ENCODE measurements at regions not wholly inside any gene's neighbourhood (a gene's known extent, or its start where the extent isn't known, plus 50 kb on each side); places are given as distances from the start of the nearest gene placed in this dataset.

GRCh38 chr9:38294220-38294960 lies 98.1 kb upstream of the ALDH1B1 start:
- no peaks in the 10 kb centered on the region for H3K4me1 ChIP-seq (ENCODE audit: control insufficient read depth in 2 of 2, insufficient read depth in 2 of 2, low read length in 2 of 2)
- H3K27me3 ChIP-seq (ENCODE audit: control insufficient read depth in 2 of 2, insufficient read depth in 1 of 2, low read length in 1 of 2): peaks cover 0 to 2% of the 10 kb centered on the region in 2 donors
- H3K9me3 ChIP-seq (ENCODE audit: control insufficient read depth in 2 of 2, insufficient read depth in 1 of 2, low read length in 1 of 2): no peaks in the 10 kb centered on the region
- no peak overlapping the region for H3K4me3 ChIP-seq (ENCODE audit: low read length in 2 of 2)
- no peak overlapping the region for H3K27ac ChIP-seq (ENCODE audit: low read depth in 1 of 2, low read length in 1 of 2)
- WGBS: 88% methylated on average over 8 of the region's 8 CpGs
- H3K36me3 ChIP-seq (ENCODE audit: control insufficient read depth in 2 of 2, insufficient read depth in 2 of 2, low read length in 1 of 2): no peaks in the 10 kb centered on the region
- no peak for DNase-seq (ENCODE audit: low read depth in 6 of 9, low spot score in 9 of 9)

- no peak overlapping the region for H3K4me3 ChIP-seq (ENCODE audit: low read length in 2 of 2)
- DNase-seq (ENCODE audit: low read depth in 6 of 9, low spot score in 9 of 9): no peak
- 96% methylated on average over 4 of the region's 4 CpGs for whole genome bisulfite sequencing
- H3K4me1 ChIP-seq (ENCODE audit: control insufficient read depth in 2 of 2, insufficient read depth in 2 of 2, low read length in 2 of 2): no peaks in the 10 kb centered on the region
- H3K27me3 ChIP-seq (ENCODE audit: control insufficient read depth in 2 of 2, insufficient read depth in 1 of 2, low read length in 1 of 2): no peaks in the 10 kb centered on the region
- peaks cover 0 to 3% of the 10 kb centered on the region in 2 donors for H3K9me3 ChIP-seq (ENCODE audit: control insufficient read depth in 2 of 2, insufficient read depth in 1 of 2, low read length in 1 of 2)
- H3K27ac ChIP-seq (ENCODE audit: low read depth in 1 of 2, low read length in 1 of 2): no peak overlapping the region
- no peaks in the 10 kb centered on the region for H3K36me3 ChIP-seq (ENCODE audit: control insufficient read depth in 2 of 2, insufficient read depth in 2 of 2, low read length in 1 of 2)
Observed at GRCh38 chr9:38293022-38293421, 99.5 kb upstream of the ALDH1B1 start.

GRCh38 chr9:38292480-38292879 lies 100.0 kb upstream of the ALDH1B1 start:
- no peaks in the 10 kb centered on the region for H3K27me3 ChIP-seq (ENCODE audit: control insufficient read depth in 2 of 2, insufficient read depth in 1 of 2, low read length in 1 of 2)
- H3K27ac ChIP-seq (ENCODE audit: low read depth in 1 of 2, low read length in 1 of 2): no peak overlapping the region
- H3K4me3 ChIP-seq (ENCODE audit: low read length in 2 of 2): no peak overlapping the region
- no peak for DNase-seq (ENCODE audit: low read depth in 6 of 9, low spot score in 9 of 9)
- H3K36me3 ChIP-seq (ENCODE audit: control insufficient read depth in 2 of 2, insufficient read depth in 2 of 2, low read length in 1 of 2): no peaks in the 10 kb centered on the region
- H3K4me1 ChIP-seq (ENCODE audit: control insufficient read depth in 2 of 2, insufficient read depth in 2 of 2, low read length in 2 of 2): no peaks in the 10 kb centered on the region
- WGBS: 95% methylated on average over 5 of the region's 5 CpGs
- peaks cover 0 to 3% of the 10 kb centered on the region in 2 donors for H3K9me3 ChIP-seq (ENCODE audit: control insufficient read depth in 2 of 2, insufficient read depth in 1 of 2, low read length in 1 of 2)

DNA sequence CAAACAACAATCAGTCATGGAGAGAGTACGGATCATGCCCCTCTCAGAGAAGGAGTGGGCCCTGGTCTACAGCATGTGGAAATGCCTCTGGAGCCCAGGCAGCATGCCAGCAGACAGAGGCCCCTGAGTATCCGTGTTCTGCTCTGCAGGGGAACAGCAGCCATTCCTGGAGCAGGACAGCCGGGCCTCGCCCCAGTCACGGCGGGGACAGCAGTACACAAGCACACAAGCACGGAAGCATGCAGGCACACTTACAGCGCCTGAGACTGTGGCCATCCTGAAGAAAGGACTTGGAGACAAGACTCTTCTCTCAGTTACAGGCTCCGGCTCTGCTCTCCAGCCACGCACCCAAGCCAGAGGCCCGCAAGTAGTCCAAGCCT lies 102.6 kb upstream of the ALDH1B1 start:
- H3K4me1 ChIP-seq (ENCODE audit: control insufficient read depth in 2 of 2, insufficient read depth in 2 of 2, low read length in 2 of 2): no peaks in the 10 kb centered on the region
- no peak overlapping the region for H3K27ac ChIP-seq (ENCODE audit: low read depth in 1 of 2, low read length in 1 of 2)
- H3K27me3 ChIP-seq (ENCODE audit: control insufficient read depth in 2 of 2, insufficient read depth in 1 of 2, low read length in 1 of 2): no peaks in the 10 kb centered on the region
- H3K9me3 ChIP-seq (ENCODE audit: control insufficient read depth in 2 of 2, insufficient read depth in 1 of 2, low read length in 1 of 2): peaks cover 0 to 3% of the 10 kb centered on the region in 2 donors
- H3K36me3 ChIP-seq (ENCODE audit: control insufficient read depth in 2 of 2, insufficient read depth in 2 of 2, low read length in 1 of 2): no peaks in the 10 kb centered on the region
- DNase-seq (ENCODE audit: low read depth in 6 of 9, low spot score in 9 of 9): no peak
- no peak overlapping the region for H3K4me3 ChIP-seq (ENCODE audit: low read length in 2 of 2)
- WGBS: 91% methylated on average over 11 of the region's 11 CpGs

GRCh38 chr9:38289236-38289865 lies 103.2 kb upstream of the ALDH1B1 start:
- 92% methylated on average over 4 of the region's 4 CpGs for WGBS
- DNase-seq (ENCODE audit: low read depth in 6 of 9, low spot score in 9 of 9): no peak
- no peak overlapping the region for H3K27ac ChIP-seq (ENCODE audit: low read depth in 1 of 2, low read length in 1 of 2)
- no peaks in the 10 kb centered on the region for H3K27me3 ChIP-seq (ENCODE audit: control insufficient read depth in 2 of 2, insufficient read depth in 1 of 2, low read length in 1 of 2)
- H3K9me3 ChIP-seq (ENCODE audit: control insufficient read depth in 2 of 2, insufficient read depth in 1 of 2, low read length in 1 of 2): peaks cover 0 to 3% of the 10 kb centered on the region in 2 donors
- no peaks in the 10 kb centered on the region for H3K4me1 ChIP-seq (ENCODE audit: control insufficient read depth in 2 of 2, insufficient read depth in 2 of 2, low read length in 2 of 2)
- no peak overlapping the region for H3K4me3 ChIP-seq (ENCODE audit: low read length in 2 of 2)
- no peaks in the 10 kb centered on the region for H3K36me3 ChIP-seq (ENCODE audit: control insufficient read depth in 2 of 2, insufficient read depth in 2 of 2, low read length in 1 of 2)

- no peaks in the 10 kb centered on the region for H3K36me3 ChIP-seq (ENCODE audit: control insufficient read depth in 2 of 2, insufficient read depth in 2 of 2, low read length in 1 of 2)
- H3K27ac ChIP-seq (ENCODE audit: low read depth in 1 of 2, low read length in 1 of 2): no peak overlapping the region
- 99% methylated on average over 2 of the region's 2 CpGs for WGBS
- no peak overlapping the region for H3K4me3 ChIP-seq (ENCODE audit: low read length in 2 of 2)
- H3K27me3 ChIP-seq (ENCODE audit: control insufficient read depth in 2 of 2, insufficient read depth in 1 of 2, low read length in 1 of 2): no peaks in the 10 kb centered on the region
- H3K4me1 ChIP-seq (ENCODE audit: control insufficient read depth in 2 of 2, insufficient read depth in 2 of 2, low read length in 2 of 2): peaks cover 0 to 5% of the 10 kb centered on the region in 2 donors
- H3K9me3 ChIP-seq (ENCODE audit: control insufficient read depth in 2 of 2, insufficient read depth in 1 of 2, low read length in 1 of 2): peaks cover 0 to 3% of the 10 kb centered on the region in 2 donors
- DNase-seq (ENCODE audit: low read depth in 6 of 9, low spot score in 9 of 9): no peak
Observed at GRCh38 chr9:38288502-38288901, 104.0 kb upstream of the ALDH1B1 start.

DNA sequence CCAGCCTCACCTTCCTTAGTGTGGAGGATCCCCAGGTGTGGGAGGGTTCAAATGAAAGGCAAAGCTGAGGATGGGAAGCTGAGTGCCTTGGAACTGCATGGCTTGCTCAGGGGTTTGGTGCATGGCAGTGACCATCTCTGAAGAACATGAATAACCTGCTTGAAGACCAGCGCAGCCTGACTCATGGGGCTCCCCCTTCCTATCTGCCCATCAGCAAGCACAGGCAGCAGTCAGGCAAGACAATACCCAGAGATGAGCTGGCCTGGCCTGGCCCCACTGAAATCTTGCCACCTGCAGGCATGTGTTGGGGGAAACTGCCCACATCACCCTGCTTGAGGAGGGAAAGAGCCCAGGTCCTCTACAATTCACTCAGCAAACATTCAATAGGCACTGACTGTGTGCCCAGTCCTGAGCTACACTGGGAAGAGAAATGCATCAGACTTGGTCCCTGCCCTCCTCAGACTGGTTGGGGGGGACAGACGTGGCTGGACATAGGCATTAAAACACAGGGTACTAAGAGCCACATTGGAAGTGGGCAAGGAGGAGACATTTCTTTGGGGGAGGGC lies 105.0 kb upstream of the ALDH1B1 start:
- peaks cover 0 to 3% of the 10 kb centered on the region in 2 donors for H3K9me3 ChIP-seq (ENCODE audit: control insufficient read depth in 2 of 2, insufficient read depth in 1 of 2, low read length in 1 of 2)
- 96% methylated on average over 2 of the region's 2 CpGs for WGBS
- peaks cover 0 to 5% of the 10 kb centered on the region in 2 donors for H3K4me1 ChIP-seq (ENCODE audit: control insufficient read depth in 2 of 2, insufficient read depth in 2 of 2, low read length in 2 of 2)
- DNase-seq (ENCODE audit: low read depth in 6 of 9, low spot score in 9 of 9): no peak
- no peak overlapping the region for H3K4me3 ChIP-seq (ENCODE audit: low read length in 2 of 2)
- H3K27me3 ChIP-seq (ENCODE audit: control insufficient read depth in 2 of 2, insufficient read depth in 1 of 2, low read length in 1 of 2): no peaks in the 10 kb centered on the region
- H3K27ac ChIP-seq (ENCODE audit: low read depth in 1 of 2, low read length in 1 of 2): no peak overlapping the region
- H3K36me3 ChIP-seq (ENCODE audit: control insufficient read depth in 2 of 2, insufficient read depth in 2 of 2, low read length in 1 of 2): no peaks in the 10 kb centered on the region

GRCh38 chr9:38286766-38287165 lies 105.7 kb upstream of the ALDH1B1 start:
- no peak for DNase-seq (ENCODE audit: low read depth in 6 of 9, low spot score in 9 of 9)
- Histone ChIP-seq H3K4me1 (ENCODE audit: control insufficient read depth in 2 of 2, insufficient read depth in 2 of 2, low read length in 2 of 2) (peaks cover 0 to 5% of the 10 kb centered on the region in 2 donors), H3K27ac (ENCODE audit: low read depth in 1 of 2, low read length in 1 of 2) (no peak overlapping the region), H3K36me3 (ENCODE audit: control insufficient read depth in 2 of 2, insufficient read depth in 2 of 2, low read length in 1 of 2) (no peaks in the 10 kb centered on the region), H3K4me3 (ENCODE audit: low read length in 2 of 2) (no peak overlapping the region), H3K9me3 (ENCODE audit: control insufficient read depth in 2 of 2, insufficient read depth in 1 of 2, low read length in 1 of 2) (peaks cover 0 to 3% of the 10 kb centered on the region in 2 donors), H3K27me3 (ENCODE audit: control insufficient read depth in 2 of 2, insufficient read depth in 1 of 2, low read length in 1 of 2) (no peaks in the 10 kb centered on the region)
- WGBS: 91% methylated on average over 2 of the region's 2 CpGs

DNA sequence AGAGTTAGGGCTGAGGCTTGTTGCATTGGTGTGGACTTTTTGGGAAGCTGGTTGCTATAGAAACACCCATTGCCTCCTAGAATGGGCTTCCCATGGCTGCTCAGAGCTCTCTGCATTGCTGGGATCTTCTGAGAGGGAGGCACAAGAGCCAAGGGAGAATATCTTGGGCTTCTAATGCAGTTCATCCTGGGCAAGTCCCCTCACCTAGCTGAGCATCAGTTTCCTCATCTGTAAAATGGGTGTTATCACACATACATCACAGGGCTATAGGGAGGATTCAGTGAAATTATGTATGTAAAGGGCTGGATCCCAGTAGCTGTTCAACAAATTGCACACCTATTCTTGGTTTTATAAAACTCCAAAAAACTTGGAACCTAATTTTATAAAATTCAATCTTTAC lies 106.1 kb upstream of the ALDH1B1 start:
- H3K9me3 ChIP-seq (ENCODE audit: control insufficient read depth in 2 of 2, insufficient read depth in 1 of 2, low read length in 1 of 2): peaks cover 0 to 3% of the 10 kb centered on the region in 2 donors
- H3K4me1 ChIP-seq (ENCODE audit: control insufficient read depth in 2 of 2, insufficient read depth in 2 of 2, low read length in 2 of 2): peaks cover 0 to 5% of the 10 kb centered on the region in 2 donors
- H3K27me3 ChIP-seq (ENCODE audit: control insufficient read depth in 2 of 2, insufficient read depth in 1 of 2, low read length in 1 of 2): no peaks in the 10 kb centered on the region
- no peak overlapping the region for H3K27ac ChIP-seq (ENCODE audit: low read depth in 1 of 2, low read length in 1 of 2)
- no peaks in the 10 kb centered on the region for H3K36me3 ChIP-seq (ENCODE audit: control insufficient read depth in 2 of 2, insufficient read depth in 2 of 2, low read length in 1 of 2)
- DNase-seq (ENCODE audit: low read depth in 6 of 9, low spot score in 9 of 9): no peak
- no peak overlapping the region for H3K4me3 ChIP-seq (ENCODE audit: low read length in 2 of 2)
